Right lobe of liver (tissue), 6 donors: ENCODE measurements at regions not wholly inside any gene's neighbourhood (a gene's known extent, or its start where the extent isn't known, plus 50 kb on each side); places are given as distances from the start of the nearest gene placed in this dataset.

ENCODE experiments used
- ATAC-seq, 4 donors: fragments of 200-7000 bp; cut with Tn5 transposase; one replicate each; pipeline ENCODE4 v1.9.1; 2020; ENCODE audit warnings: mild to moderate bottlenecking in 4 of 4, moderate library complexity in 4 of 4
- DNase-seq, 3 donors: peaks; one replicate each; pipeline ENCODE4 v3.0.0-alpha.2; 2020
- H3K27ac ChIP-seq, 3 donors: fragments of 200-600 bp; one replicate each; pipeline ENCODE4 v1.8.0; 2022
- H3K27me3 ChIP-seq, 2 donors: fragments of 200-600 bp; one replicate each; pipeline ENCODE4 v1.8.0; 2022
- H3K36me3 ChIP-seq, 4 donors: fragments of 200-600 bp; sonication (generic) in 1 of 4; one replicate each; pipeline versions ENCODE4 v1.5.1 to v1.8.0; 2017 to 2022; ENCODE audit warnings: control low read depth in 1 of 4
- H3K4me1 ChIP-seq, 4 donors: fragments of 200-600 bp; sonication (generic) in 1 of 4; one replicate each; pipeline versions ENCODE4 v1.5.1 to v1.8.0; 2017 to 2022; ENCODE audit warnings: control low read depth in 1 of 4
- H3K4me3 ChIP-seq, 3 donors: fragments of 200-600 bp; one replicate each; pipeline ENCODE4 v1.8.0; 2022
- H3K9me3 ChIP-seq, 4 donors: fragments of 200-600 bp; sonication (generic) in 1 of 4; one replicate each; pipeline versions ENCODE4 v1.5.1 to v1.8.0; 2017 to 2022; ENCODE audit warnings: control low read depth in 1 of 4
- POLR2A ChIP-seq: fragments of 450-650 bp; IDR thresholded peaks from one replicate; pipeline ENCODE4 v1.6.1; 2017; ENCODE audit warnings: antibody characterized with exemption, mild to moderate bottlenecking
- WGBS: methylation state at CpG from one replicate; pipeline ENCODE4 v1.1.6; 2018; ENCODE audit warnings: low coverage, low lambda C conversion rate; ENCODE audit not compliant: insufficient coverage; ENCODE audit errors: missing lambda C conversion rate; 5-methylcytosine and 5-hydroxymethylcytosine counted together
- intact Hi-C, 2 donors: fragments of 100-400 bp; cut with DNase I; formaldehyde crosslinking; loops; one replicate each; pipeline versions ENCODE4 v1.11.2 to v1.14.1; 2022
- TF ChIP-seq, protein P1 (sequence below), 4 donors: fragments of 200-600 bp in 3 of 4; fragments of 450-650 bp in 1 of 4; IDR thresholded peaks; one replicate each; pipeline versions ENCODE4 v1.5.1 to v1.8.0; 2016 to 2022; ENCODE audit warnings: antibody characterized with exemption in 4 of 4, mild to moderate bottlenecking in 2 of 4
- donor health status: DM: no; HTN: yes; CAD: no.
- donor health status: DM: no; HTN: no; CAD: no.
- donor health status: DM: no; HTN: no; CAD: no.
- donor health status: DM: no; HTN: yes; CAD: no.
- donor health status: DM: no; HTN: yes; CAD: no.

DNA sequence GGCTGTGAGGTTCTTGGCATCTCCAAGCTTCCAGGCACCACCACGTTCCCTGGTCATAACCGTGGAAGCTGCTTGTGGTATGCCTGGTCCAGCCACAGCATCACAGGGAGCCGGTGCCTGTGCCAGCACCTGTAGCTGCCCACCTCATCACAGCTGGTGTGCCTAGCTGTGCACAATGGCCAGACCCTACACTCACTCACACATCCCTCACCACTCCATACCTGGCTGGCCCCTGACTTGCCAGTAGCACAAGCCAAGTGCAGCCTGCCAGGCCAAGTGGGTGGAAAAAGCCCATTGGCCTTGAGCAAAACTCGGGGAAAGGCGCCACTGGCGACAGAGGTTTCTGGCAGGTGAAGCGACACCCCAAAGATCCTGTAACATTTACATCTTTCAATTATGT lies 192.3 kb upstream of the MANEA start:
- 54% methylated on average over 6 of the region's 7 CpGs for WGBS
- ATAC-seq (no peak), DNase-seq (no peak)
- Histone ChIP-seq H3K4me1 (no peaks in the 10 kb centered on the region), H3K27ac (no peak overlapping the region), H3K27me3 (no peaks in the 10 kb centered on the region), H3K9me3 (no peaks in the 10 kb centered on the region), H3K4me3 (no peak overlapping the region), H3K36me3 (no peaks in the 10 kb centered on the region)
- intact Hi-C loops = no loop called here
- TF ChIP-seq, protein P1, sequence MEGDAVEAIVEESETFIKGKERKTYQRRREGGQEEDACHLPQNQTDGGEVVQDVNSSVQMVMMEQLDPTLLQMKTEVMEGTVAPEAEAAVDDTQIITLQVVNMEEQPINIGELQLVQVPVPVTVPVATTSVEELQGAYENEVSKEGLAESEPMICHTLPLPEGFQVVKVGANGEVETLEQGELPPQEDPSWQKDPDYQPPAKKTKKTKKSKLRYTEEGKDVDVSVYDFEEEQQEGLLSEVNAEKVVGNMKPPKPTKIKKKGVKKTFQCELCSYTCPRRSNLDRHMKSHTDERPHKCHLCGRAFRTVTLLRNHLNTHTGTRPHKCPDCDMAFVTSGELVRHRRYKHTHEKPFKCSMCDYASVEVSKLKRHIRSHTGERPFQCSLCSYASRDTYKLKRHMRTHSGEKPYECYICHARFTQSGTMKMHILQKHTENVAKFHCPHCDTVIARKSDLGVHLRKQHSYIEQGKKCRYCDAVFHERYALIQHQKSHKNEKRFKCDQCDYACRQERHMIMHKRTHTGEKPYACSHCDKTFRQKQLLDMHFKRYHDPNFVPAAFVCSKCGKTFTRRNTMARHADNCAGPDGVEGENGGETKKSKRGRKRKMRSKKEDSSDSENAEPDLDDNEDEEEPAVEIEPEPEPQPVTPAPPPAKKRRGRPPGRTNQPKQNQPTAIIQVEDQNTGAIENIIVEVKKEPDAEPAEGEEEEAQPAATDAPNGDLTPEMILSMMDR (IDR thresholded peaks at IDR 0.05) = no peak
- TF ChIP-seq POLR2A = no peak

DNA sequence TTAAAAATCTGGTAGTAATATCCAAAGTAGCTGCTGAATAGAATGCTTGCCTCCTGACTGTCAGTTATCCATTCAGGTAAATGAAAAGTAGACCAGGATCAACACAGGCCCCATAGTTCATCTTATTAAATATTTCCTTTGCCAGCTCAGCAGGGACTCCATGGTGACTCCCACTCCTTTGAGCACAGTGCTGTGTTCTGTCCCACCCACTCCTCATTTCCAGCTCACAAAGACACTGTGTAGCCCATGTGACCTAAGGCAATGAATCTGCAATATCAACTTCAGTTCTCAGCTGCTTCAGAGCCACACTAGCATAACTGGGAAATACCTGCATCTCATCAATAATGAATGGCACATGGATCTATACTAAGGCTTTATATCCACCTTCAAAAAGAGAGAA lies 189.5 kb upstream of the MANEA start:
- no peak overlapping the region for H3K27ac ChIP-seq
- H3K9me3 ChIP-seq = no peaks in the 10 kb centered on the region
- H3K36me3 ChIP-seq = no peaks in the 10 kb centered on the region
- ATAC-seq (no peak), DNase-seq (no peak)
- no peaks in the 10 kb centered on the region for H3K4me1 ChIP-seq
- H3K4me3 ChIP-seq = no peak overlapping the region
- intact Hi-C loops = no loop called here
- TF ChIP-seq, protein P1 (IDR thresholded peaks at IDR 0.05) = no peak
- no peak for TF ChIP-seq POLR2A
- H3K27me3 ChIP-seq = no peaks in the 10 kb centered on the region

DNA sequence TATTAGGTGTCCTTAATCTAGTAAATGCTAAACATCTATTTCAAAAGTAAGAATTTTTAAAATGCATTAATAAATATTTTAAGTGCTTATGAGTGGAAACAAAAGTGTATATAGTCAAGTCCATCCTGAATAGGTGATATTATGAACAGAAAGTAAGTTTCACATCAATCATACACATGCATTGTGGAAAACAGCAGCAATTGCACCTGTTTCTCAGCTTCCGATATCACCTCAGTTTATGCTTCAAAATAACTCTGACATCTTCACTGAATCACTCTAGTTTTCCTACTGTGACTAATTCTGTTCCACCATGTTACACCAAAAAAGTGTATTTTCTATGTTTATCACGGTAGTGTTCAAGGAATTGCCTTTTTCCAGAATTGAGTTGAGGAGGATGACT lies 172.6 kb upstream of the MANEA start:
- Histone ChIP-seq H3K36me3 (no peaks in the 10 kb centered on the region), H3K27me3 (no peaks in the 10 kb centered on the region), H3K4me1 (no peaks in the 10 kb centered on the region), H3K9me3 (no peaks in the 10 kb centered on the region), H3K4me3 (no peak overlapping the region), H3K27ac (no peak overlapping the region)
- ATAC-seq (no peak), DNase-seq (no peak)
- TF ChIP-seq POLR2A = no peak
- TF ChIP-seq, protein P1 (IDR thresholded peaks at IDR 0.05) = no peak
- WGBS = 66% methylated on average over 2 of the region's 2 CpGs
- intact Hi-C loops = no loop called here

DNA sequence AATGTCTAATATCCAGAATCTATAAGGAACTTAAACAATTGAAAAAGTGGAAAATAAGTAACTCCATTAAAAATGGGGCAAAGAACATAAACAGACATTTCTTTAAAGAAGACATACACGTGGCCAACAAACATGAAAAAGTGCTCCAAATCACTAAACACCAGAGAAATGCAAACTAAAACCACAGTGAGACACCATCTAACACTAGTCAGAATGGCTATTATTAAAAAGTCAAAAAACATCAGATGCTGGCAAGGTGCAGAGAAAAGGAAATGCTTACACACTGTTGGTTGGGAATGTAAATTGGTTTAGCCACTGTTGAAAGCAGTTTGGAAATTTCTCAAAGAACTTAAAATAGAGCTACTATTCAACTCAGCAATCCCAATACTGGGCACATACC lies 169.2 kb upstream of the MANEA start:
- no peaks in the 10 kb centered on the region for H3K4me1 ChIP-seq
- DNase-seq (no peak), ATAC-seq (no peak)
- intact Hi-C loops = no loop called here
- no peaks in the 10 kb centered on the region for H3K36me3 ChIP-seq
- H3K9me3 ChIP-seq = no peaks in the 10 kb centered on the region
- H3K27ac ChIP-seq = no peak overlapping the region
- no peak overlapping the region for H3K4me3 ChIP-seq
- no peak for TF ChIP-seq POLR2A
- TF ChIP-seq, protein P1 (IDR thresholded peaks at IDR 0.05) = no peak
- no peaks in the 10 kb centered on the region for H3K27me3 ChIP-seq
- WGBS = 6% methylated on average over 1 of the region's 1 CpG

DNA sequence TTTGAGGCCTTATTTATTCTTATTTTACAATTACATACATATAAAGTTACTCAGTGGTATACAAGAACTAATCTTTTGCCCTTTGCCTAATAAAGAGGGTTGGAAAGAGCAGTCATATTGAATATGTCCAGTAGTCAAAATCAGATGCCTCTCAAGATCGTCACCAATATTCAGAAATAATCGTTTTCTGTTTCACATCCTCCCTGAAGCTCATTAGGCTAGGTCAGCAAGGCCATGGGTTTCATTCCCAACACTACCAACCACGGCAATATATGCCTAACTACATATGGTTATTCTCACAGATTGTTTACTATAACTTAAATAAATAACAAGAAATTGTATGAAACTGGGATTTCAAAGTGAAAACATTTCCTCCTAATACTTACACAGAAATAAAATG lies 167.2 kb upstream of the MANEA start:
- Histone ChIP-seq H3K27me3 (no peaks in the 10 kb centered on the region), H3K36me3 (no peaks in the 10 kb centered on the region), H3K9me3 (no peaks in the 10 kb centered on the region), H3K4me3 (no peak overlapping the region), H3K4me1 (no peaks in the 10 kb centered on the region), H3K27ac (no peak overlapping the region)
- WGBS = 26% methylated on average over 3 of the region's 3 CpGs
- intact Hi-C loops = no loop called here
- no peak for ATAC-seq
- no peak for DNase-seq
- TF ChIP-seq POLR2A = no peak
